Progenitor cell of endocrine pancreas (in vitro differentiated cells): ENCODE measurements at regions not wholly inside any gene's neighbourhood (a gene's known extent, or its start where the extent isn't known, plus 50 kb on each side); places are given as distances from the start of the nearest gene placed in this dataset.

Experiments used
- DNase-seq: peaks from one replicate; pipeline ENCODE4 v3.0.0; 2021; ENCODE audit warnings: low spot score; ENCODE audit not compliant: unreplicated experiment
- H3K27ac Mint-ChIP-seq: 2 replicates; pipeline ENCODE4 v1.8.0; 2021; ENCODE audit warnings: mild to moderate bottlenecking, moderate library complexity, mixed read lengths
- H3K27me3 Mint-ChIP-seq: 2 replicates; pipeline ENCODE4 v1.8.0; 2021; ENCODE audit warnings: mixed read lengths
- H3K36me3 Mint-ChIP-seq: 2 replicates; pipeline ENCODE4 v1.8.0; 2022; ENCODE audit warnings: mixed read lengths; ENCODE audit not compliant: insufficient read depth
- H3K4me1 Mint-ChIP-seq: 2 replicates; pipeline ENCODE4 v1.8.0; 2021; ENCODE audit warnings: low read depth, mixed read lengths
- H3K4me3 Mint-ChIP-seq: 2 replicates; pipeline ENCODE4 v1.8.0; 2021; ENCODE audit warnings: low read depth, mild to moderate bottlenecking, moderate library complexity, mixed read lengths
- H3K9me3 Mint-ChIP-seq: 2 replicates; pipeline ENCODE4 v1.8.0; 2021; ENCODE audit warnings: low read depth, mixed read lengths
- CTCF ChIP-seq: fragments of 200-600 bp; sonication (generic); IDR thresholded peaks from one replicate; pipeline ENCODE4 v1.5.0; 2021; ENCODE audit warnings: antibody characterized with exemption, mild to moderate bottlenecking; ENCODE audit not compliant: unreplicated experiment

- H3K36me3 Mint-ChIP-seq: no peaks in the 10 kb centered on the region
- no peaks in the 10 kb centered on the region for H3K27me3 Mint-ChIP-seq
- peaks cover 21% of the 10 kb centered on the region for H3K4me1 Mint-ChIP-seq
- DNase-seq: no peak
- H3K9me3 Mint-ChIP-seq: peaks cover 4% of the 10 kb centered on the region
- no peak overlapping the region for H3K4me3 Mint-ChIP-seq
- TF ChIP-seq CTCF: no peak
- H3K27ac Mint-ChIP-seq: no peak overlapping the region
Measured at GRCh38 chr14:85273099-85273677, 256.8 kb upstream of the FLRT2 start.

GRCh38 chr14:85273952-85274351 lies 256.0 kb upstream of the FLRT2 start:
- Mint-ChIP-seq H3K9me3 (peaks cover 4% of the 10 kb centered on the region), H3K4me1 (peaks cover 21% of the 10 kb centered on the region), H3K4me3 (no peak overlapping the region), H3K36me3 (no peaks in the 10 kb centered on the region), H3K27me3 (no peaks in the 10 kb centered on the region), H3K27ac (no peak overlapping the region)
- no peak for DNase-seq
- TF ChIP-seq CTCF: no peak

DNA sequence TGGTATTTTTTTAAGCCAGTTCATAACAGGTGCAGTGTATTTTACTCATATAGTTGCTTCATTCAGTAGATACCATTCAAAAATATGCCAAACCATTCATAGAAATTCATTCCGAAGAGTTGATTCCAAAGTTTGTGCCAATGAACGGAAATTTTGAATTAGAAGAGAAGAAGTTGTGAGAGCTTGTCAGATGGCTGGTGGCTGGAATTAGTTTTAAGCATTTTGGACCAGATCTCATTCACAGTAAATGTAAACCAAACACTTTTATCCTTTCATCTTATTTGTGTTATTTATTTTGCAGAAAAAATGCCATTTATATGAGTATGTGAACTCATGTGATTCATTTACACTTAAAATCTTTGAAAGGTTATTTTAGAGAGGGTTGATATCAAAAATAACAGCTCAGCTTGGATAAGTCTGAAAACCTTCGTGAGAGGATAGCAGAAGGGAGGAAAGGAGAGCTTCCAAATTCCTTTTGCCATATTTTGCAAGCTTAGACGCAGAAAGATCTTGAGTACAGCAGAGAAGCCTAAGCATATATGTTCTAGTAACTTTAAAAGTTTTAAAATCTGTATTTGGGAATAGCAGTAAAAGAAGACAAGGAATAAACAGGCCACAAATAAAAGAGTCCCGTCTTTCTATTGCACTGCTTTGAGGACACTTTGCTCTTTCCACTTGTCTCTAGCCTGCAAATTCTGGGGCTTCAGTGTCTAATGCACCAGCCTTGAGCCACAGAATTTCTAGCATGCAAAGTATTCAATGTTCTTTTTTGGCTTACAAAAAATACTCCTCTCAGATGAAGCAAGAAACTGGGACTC lies 253.6 kb upstream of the FLRT2 start:
- no peak overlapping the region for H3K4me3 Mint-ChIP-seq
- H3K4me1 Mint-ChIP-seq: peaks cover 15% of the 10 kb centered on the region
- no peaks in the 10 kb centered on the region for H3K9me3 Mint-ChIP-seq
- H3K27me3 Mint-ChIP-seq: no peaks in the 10 kb centered on the region
- TF ChIP-seq CTCF: no peak
- DNase-seq: no peak
- no peaks in the 10 kb centered on the region for H3K36me3 Mint-ChIP-seq
- no peak overlapping the region for H3K27ac Mint-ChIP-seq

GRCh38 chr14:85276979-85277228 lies 253.0 kb upstream of the FLRT2 start:
- Mint-ChIP-seq H3K9me3 (no peaks in the 10 kb centered on the region), H3K4me1 (peaks cover 15% of the 10 kb centered on the region)
- DNase-seq: no peak

DNA sequence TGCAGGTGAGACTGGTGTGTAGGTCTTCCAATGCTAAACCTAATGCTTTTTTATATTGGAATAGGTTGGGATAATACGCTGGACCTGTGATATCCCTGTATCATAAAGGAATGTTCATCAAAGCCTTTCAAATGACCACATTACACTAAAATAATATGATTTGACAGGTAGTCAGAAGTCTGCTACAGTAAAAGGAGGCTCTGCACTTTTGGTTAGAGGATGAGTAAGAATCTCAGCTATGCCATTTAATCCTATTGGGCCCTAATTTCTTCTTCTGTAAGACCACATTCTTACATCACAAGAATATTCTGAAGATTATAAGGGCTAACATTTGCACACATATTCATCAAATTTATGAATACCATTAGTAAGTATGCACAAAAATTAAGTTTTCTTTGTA lies 250.5 kb upstream of the FLRT2 start:
- Mint-ChIP-seq H3K36me3 (no peaks in the 10 kb centered on the region), H3K4me3 (no peak overlapping the region), H3K27ac (no peak overlapping the region), H3K9me3 (no peaks in the 10 kb centered on the region), H3K4me1 (peaks cover 18% of the 10 kb centered on the region), H3K27me3 (no peaks in the 10 kb centered on the region)
- no peak for DNase-seq
- TF ChIP-seq CTCF: no peak

More at GRCh38 chr14:85276979-85277228, 253.0 kb upstream of the FLRT2 start:
- no peak overlapping the region for H3K27ac Mint-ChIP-seq
- H3K27me3 Mint-ChIP-seq: no peaks in the 10 kb centered on the region
- H3K36me3 Mint-ChIP-seq: no peaks in the 10 kb centered on the region
- TF ChIP-seq CTCF: no peak
- no peak overlapping the region for H3K4me3 Mint-ChIP-seq
